HG02852 (cell line): ENCODE measurements at regions not wholly inside any gene's neighbourhood (a gene's known extent, or its start where the extent isn't known, plus 50 kb on each side); places are given as distances from the start of the nearest gene placed in this dataset.

ENCODE experiments used
- ATAC-seq: cut with Tn5 transposase; IDR thresholded peaks from one replicate; pipeline ENCODE4 v1.9.1; 2021; ENCODE audit warnings: mild to moderate bottlenecking, moderate library complexity; ENCODE audit not compliant: unreplicated experiment

DNA sequence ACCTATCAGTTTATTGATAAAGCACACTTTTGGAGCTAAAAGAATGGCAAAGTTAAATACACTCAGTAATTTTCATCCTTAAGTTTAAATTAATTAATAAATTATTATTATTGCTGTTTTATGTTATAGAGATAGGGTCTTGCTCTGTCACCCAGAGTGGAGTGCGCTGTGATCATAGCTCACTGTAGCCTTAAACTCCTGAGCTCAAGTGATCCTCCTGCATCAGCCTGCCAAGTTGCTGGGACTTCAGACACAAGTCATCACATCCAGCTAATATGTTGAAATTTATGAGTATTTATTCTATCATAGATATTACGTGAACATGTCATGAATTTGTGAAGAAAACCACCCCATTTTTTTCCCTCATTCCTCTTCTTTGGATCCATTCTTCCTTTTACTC, 64.2 kb downstream of the GJA1 start:
- ATAC-seq, result no peak

DNA sequence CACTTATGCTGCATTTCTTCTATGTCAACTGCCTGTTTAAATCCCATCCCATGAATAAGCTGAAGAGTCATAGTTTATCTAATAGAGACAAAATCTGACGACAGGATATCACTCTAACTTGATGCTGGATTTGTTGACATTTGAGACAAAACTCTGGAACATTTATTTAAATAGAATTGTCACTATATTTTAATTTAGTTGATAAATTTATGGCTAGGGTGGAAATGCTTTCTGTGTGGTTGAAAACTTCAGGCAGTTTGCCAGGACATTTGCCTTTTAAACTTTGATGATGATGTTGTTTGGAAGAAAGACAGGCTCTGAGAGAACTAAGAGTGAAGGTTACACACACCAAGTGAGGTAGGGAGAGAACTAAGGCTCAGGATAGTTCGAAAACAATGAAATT, 68.1 kb downstream of the GJA1 start:
- no peak for ATAC-seq

DNA sequence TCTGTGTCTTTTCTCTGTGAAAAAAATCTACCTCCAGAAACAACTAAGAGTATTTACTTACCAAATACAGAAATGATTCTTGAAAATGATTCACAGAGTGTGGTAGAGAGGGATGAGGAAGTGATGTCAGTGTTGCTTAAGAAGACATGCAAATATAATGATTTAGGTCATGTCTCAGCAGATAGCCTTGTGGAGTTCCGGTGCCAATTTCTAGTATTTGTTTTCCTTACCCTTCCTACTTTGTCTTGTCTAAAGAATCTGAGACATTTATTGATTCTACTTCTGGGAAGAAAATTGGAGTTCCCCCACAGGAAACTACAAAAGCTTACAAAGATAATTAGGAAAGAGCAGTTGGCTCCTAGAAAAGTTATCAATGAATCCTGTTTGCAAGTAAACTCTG, 68.8 kb downstream of the GJA1 start:
- no peak for ATAC-seq

DNA sequence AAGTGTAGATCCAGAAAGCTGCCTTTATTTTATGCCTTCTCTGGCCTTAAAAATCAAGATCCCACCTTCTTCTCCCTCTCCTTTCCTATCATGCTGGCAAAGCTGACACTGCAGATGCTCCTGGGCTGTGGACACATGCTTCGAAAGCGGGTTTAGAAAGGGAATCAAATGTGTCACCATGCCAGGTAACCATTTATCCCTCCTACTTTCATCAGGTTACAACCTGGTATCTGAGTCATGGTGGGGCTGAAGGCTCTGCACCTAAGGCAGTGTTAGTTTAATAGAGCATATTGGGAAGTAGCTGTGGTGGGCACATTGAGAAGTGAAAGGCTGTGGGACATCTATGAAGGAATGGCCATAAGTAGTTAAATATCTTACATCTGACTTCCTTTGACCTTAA, 69.8 kb downstream of the GJA1 start:
- no peak for ATAC-seq

DNA sequence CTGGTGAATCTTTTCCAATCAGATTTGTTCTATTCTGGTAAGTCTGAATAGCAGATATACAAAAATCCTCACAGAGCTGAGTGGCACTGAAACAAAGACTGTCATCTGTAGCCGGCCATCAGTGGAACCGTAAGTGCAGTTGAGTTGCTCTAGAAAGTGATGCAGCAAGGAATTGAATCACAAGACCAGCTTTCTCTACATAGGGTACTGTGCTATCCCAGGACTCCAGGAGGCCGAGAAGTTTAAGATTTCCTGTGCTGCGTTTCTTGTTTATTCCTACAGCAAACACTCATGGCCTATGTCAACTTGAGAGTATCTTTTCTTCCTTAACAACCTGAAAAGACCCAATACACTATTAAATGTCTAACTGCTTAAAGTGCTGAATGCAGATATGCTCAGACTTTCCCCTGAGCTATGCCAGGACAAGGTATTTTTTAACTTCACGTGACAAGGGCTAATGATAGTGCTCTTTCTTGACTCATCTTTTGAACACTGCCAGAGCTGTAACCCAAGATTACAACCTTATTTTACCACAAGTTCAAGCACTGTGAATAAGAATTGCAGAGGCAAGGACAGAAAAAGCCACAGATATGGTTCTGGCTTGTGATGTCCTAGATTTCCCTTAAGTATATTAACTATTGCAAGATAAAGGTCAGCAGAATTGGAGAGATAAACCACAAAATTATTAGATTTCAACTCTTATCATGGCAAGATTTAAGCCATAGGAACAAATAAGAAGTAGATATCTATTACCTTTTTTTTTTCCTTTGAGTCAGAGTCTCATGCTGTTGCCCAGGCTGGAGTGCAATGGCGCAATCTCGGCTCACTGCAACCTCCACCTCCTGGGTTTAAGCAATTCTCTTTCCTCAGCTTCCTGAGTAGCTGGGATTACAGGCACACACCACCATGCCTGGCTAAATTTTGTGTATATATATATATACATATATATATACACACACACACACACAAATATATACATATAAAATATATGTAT, 71.6 kb downstream of the GJA1 start:
- ATAC-seq, result no peak

DNA sequence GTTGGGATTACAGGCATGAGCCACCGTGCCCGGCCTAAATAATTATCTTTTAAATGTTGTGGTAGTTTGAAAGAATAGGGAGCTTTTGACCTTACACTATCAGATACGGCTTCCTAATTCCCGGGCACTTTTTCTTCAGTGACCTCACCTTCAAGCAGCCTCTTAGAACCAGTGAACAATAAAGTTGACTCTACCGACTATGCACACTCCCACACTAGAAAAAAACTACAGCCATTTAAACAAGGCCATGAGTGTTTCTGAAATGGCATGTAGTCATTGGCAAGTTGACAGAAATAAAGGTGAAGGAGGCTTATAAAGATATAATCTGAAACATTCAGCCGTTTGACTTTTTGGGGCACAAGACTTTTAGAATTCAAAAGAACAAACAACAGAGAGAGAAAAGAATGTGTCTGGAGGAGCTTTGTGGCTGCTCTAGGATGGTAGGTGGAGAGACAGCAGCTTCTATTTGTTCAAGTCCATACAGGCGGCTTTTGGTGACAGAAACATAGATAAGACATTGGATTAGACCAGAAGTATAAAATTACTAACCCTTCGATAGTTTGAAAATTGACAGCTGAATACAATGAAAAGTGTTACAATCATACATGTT, 75.2 kb downstream of the GJA1 start:
- no peak for ATAC-seq

DNA sequence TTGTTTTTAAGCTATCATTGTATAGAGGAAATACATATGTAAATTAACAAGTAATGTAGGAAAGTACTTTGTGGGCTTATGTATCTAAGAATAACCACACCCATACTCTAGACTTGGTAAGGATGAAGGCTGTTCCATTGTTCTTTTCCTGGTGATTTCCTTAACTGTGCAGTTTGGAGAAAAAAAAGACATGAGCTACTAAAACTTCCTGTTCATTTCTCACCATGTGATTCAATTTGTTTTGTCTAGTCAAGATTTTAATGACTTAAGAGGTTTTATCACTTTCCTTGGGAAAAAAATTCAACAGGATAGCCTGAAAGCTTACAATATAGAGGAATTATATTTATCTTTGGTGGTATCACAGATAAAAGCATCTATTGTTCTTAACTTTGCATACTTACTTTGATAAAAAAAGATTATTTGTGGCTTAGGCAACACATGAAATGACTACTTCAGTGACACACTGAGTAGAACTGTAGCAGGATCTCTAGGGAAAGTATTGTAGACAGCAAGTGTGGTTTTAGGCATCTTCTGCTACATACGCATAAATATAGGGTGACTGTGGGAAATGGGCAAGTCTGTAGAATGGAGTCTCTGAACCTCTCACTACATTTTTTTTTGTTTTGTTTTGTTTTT, 80.3 kb downstream of the GJA1 start:
- ATAC-seq, result no peak

DNA sequence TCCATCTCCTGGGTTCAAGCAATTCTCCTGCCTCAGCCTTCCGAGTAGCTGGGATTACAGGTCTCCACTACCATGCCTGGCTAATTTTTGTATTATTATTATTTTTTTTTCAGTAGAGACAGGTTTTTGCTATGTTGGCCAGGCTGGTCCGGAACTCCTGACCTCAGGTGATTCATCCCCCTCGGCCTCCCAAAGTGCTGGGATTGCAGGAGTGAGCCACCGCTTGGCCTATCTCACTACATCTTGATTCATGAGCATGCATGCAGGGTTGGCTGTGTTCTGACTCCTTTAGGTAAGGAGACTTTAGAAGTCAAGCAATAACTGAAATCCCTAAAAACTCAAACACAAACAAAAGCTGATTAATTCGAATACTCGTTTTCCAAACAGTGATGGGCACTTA, 80.9 kb downstream of the GJA1 start:
- ATAC-seq, result no peak

DNA sequence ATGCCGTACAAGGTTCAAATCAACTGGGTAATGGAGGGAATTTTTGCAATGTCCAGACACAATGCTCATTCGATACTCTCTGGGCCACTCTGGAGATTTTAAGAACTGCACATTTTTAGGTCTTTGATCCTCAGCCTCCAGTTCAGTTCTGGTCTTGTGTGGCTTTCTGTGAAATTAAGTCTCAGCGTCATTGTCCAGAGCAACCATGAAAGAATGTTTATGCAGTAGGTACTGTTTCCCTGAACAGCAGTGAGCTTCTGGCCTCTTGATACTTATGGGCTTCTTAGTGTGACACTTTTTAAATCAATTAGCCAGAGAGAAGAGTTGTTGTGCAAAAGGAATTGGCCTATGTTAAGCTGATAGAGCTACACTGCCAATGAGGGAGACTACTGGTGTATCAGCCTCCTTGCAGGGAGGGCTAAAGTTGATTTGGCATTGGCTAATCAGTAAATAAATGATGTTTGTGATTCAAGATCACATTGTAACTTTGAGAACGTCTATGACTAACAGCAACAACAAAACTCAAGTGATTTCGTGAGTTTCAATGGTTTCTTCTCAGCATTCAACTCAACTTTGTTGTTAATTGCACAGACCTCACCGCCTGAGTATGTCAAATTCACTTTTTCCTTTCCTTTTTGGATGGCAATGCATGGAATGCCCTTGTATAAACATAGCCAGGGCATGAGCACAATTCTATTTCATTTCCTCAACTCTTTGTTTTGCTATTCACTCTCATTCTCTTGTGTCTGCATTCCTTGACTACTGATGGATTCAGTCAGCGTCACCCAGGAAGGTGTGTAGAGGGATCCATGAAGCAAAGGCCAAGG, 85.1 kb downstream of the GJA1 start:
- no peak for ATAC-seq

DNA sequence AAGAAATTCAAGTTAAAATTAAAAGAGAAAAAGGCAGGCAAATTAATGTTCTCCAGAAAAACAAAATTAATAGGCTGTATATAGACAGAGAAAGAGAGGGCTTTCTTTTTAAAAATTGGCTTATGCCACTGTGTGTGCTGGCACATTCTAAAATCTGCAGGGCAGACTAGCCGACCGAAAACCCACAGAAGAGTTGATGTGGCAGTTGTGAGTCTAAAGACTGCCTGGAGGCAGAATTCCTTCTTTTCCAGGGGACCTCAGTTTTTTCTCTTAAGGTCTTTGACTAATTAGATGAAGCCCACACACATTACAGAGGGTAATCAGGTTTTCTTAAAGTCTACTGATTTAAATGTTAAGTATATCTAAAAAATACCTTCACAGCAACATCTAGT, 85.7 kb downstream of the GJA1 start:
- ATAC-seq, result no peak

DNA sequence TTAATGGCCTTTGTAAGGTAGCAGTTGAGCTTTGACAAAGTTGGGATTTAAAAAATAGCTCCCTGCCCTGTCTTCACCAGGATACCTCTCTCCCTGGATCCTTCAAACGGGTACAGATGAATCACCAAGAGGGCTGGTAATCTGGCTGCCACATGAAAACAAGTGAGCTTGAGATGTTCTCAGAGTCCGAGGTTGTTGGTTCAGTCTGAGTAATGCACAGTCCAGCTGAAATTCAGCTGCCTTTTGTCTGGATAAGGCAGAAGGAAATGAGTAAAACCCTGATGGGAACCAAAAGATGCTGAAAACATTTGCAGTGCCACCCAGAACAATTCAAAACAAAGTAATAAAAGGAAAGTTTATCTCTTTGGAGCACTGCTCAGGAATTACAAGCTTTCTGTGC, 86.8 kb downstream of the GJA1 start:
- ATAC-seq, result no peak

DNA sequence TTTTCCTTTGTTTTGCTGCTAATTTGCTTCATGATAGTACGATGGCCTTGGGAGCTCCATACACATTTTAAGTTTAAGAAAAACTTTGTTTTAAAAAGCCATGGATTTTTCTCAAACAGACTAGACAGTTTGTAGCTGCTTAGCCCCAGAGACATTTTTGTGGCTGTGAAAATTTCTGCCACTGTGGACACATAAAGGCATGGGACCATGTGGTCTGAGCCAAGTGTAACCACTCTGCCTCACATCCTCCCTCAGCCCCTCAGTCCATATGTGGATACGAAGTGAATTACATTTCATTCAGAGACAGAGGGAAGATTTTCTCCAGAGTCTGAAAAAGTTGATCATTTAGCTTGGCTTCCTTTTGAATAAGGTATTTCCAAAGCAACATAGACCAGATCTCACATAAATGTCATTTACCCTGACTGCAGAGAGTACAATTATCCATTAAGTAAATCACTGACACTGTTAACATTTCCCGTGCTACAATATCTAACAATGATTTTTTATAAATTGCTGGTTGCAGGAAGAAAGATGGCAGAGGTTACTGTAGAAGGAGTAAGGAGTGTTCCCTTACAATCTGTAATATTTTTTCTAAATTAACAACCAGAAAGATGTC, 87.4 kb downstream of the GJA1 start:
- no peak for ATAC-seq

DNA sequence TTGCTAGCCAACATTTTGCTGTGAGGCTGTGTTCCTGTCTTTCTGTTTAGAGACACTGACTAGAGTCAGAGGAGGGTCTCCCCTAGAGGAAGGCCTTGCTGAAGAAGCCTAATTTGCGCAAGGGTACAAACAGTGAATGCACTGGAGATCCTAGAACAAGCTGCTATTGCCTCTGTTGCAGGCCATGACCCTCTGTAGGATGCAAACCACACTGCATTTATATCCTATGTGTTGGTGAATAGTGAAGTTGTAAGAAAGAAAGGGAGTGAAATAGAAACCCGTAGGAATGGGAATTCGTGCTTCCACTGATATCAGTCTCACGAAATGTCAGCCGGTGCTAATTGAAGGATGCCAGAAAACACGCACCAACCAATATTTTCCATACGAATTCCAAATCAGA, 88.2 kb downstream of the GJA1 start:
- no peak for ATAC-seq

DNA sequence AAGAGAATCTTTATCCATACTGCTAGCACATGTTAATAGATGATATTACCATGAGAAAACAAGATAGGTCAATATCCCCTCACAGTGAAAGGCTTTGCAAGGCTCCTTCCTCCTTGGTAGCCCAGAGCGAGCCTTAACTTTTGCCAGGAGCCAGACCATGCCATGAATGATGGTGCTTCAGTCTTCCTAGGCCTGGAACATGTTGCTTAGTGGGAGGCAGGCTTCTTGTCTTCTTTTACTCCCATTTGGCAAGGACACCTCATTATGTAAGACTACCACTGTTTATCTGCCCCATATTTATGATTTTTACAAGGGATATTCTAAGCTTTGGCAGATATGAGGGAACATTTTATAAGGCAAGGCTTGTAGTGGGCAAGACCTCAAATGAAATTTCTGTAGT, 90.8 kb downstream of the GJA1 start:
- no peak for ATAC-seq

DNA sequence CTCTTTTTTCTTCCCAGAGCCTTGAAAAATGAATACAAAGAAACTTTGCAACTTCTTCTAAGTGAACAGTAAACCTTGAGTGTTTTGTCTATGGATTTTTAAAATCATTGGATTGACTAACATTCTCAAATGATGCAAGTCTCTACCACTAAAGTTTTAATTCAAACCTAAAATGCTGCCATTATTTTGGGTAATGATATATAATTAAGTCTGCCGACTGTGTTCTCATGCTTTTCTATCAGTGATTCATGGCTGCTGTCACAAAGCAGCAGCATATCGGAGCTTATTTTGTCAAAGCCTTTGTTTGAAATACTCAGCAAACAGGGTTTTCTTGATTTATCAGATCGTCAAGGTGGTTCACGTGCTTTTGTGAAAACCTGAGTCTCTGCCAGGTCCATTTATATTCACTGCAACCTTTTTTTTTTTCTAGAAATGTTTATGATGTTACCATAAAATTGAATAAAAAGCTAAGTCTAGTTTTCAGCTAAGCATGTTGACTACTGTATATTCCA, 96.3 kb downstream of the GJA1 start:
- no peak for ATAC-seq

DNA sequence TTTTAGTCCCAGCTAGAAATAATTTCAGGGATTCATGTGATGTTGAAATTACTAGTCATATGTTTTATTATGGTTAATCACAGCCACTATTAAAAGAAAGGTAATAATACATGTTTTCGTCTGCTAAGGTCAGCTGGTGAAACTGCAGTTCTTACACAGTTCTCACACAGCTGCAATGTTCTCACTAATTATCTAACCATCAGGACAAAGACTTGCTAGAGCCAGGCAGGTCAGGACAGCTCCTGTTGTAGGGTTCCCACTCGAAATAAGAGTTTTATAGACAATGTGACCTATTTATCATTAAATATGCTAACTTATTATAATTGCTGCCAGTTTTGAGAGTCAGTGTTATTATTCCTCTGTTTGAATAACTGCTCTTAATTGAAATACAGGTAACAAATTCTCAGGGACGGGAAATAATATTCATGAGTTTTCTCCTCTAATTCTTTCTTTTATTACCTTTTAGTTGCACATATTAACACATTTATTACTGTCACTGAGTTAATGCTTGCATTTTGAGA, 97.9 kb downstream of the GJA1 start:
- ATAC-seq, result no peak

DNA sequence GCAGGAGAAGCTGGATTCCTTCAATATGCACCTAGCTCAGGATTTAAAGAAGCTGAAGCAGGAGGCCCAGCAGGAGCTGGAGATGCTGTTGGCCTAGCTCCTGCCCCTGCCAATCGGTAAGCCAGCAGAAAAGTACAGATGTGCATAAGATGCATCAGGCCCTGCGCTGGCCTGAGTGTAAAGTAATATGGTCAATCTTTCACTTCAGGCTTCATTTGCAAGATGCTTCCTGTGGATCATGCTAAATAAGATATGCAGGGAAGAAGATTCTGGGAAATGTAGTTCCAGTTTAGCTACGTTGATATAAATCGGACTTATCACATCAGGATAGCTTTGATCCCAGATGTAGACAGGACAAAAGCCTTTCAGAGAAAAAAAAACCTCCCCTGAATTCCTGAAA, 100.3 kb downstream of the GJA1 start:
- ATAC-seq, result no peak

DNA sequence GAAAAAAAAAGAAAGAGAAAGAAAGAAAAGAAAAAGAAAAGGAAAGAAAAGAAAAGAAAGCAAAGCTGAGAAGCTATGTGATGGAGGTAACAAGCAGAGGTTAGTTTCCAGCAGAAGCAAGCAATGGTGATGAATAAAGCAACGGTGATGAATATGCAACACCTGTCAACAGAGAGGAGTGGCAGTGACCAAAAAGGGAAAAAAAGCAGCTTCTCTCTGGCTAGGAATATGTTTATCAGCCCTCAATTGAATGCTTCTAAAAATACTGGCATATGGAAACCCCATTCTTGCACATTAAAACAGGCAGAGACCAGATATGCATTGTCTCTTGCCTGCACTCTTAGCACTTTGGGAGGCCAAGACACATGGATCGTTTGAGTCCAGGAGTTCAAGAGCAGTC, 100.9 kb downstream of the GJA1 start:
- ATAC-seq, result no peak

DNA sequence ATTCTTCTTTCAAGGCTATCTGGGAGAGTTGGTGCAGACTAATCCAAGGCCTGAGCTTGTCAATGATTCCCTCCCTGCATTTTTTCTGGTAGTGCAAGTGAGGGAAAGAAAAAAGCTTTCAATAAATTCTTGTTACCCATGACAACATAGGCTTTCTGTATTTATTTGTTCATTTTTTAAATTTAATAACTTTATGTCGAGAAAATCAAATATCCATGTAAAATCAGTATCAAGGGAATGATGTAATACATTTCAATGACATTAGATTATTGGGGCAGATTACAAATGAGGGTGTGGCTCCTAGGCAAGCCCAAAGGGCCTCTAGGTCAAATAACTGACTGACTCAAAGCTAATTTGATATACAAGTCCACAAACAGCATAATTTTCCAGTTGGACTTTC, 104.0 kb downstream of the GJA1 start:
- no peak for ATAC-seq

DNA sequence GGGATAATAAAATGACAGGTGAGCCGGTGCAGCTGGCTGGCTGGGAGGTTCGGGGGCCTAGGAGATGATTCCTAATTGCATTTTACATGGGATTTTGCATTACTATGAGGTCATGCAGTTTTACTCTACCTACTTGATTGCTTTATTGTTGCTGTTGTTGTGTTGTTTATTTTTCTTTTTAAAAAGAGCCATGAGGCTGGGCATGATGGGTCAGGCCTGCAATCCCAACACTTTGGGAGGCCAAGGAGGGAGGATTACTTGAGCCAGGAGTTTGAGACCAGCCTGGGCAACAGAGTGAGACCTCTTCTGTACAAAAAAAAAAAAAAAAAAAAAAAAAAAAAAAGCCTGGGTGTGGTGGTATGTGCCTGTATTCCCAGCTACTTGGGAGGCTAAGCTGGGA, 104.8 kb downstream of the GJA1 start:
- ATAC-seq, result no peak
